NCI-H1092 treated with DMSO at 0.1 percent for 48 hours (cell line): ENCODE measurements at regions not wholly inside any gene's neighbourhood (a gene's known extent, or its start where the extent isn't known, plus 50 kb on each side); places are given as distances from the start of the nearest gene placed in this dataset.
"Not testable (repeated sequence)": the region's sequence is repeated elsewhere in the genome, so short reads cannot be mapped to it uniquely, and the experiment has no call there.

Experiments used
- DNase-seq: peaks from one replicate; lab custom pipeline; 2025; lab: John Stamatoyannopoulos, UW

DNA sequence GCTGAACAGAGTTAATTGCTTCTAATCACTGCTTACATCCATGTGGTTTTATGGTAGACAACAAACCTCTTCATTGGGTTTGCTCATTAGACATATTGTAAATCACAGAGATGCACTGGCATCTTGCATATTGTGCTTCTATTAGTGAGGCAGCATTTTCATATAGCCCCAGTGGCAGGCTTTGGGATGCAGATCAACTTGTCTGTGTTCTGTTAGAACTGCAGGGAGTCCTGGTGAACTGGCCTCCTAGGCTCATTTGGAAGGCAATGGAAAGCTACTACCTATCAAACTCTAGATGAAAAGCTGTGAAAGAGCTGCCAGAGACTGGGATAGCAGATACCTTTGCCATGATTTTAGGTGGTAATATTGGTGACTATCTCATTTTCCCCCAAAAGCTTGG is 108.8 kb downstream of the NAA11 start:
- no peak for DNase-seq

DNA sequence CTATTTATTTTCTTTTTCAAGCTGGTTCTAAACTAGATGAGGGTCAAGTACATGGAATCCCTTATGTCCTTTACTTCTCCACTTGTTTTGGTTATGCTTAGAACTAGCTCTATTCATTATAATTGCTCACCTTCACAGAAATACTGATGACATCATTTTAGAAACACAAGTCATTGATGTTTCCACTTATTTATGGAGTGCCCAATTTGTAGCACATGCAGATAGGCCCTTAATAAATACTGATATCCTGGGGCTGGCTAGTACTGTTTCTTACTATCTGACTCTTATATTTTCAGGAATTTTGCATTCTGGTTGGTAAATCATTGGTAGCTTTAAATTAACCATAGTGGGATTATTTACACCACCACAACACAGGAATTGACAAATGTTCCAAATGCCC is 112.2 kb downstream of the NAA11 start:
- no peak for DNase-seq

DNA sequence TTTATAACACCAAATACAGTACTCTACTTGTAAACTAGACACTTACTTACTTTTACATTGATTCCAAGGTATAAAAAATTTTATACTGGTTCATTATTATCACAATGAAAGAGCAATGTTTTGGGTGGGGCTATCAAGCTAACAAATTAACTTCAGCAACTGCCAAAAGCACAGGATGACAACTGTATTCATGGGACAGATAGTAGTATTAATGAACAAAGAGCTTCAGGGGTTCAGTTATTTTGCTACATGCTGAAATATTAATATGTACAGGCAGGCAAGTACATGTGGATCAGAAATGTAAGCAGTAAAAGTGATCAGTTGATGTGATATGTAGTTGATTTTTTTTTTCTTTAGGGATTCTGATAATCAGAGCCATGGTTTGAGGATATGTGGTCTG is 112.9 kb downstream of the NAA11 start:
- DNase-seq: no peak

DNA sequence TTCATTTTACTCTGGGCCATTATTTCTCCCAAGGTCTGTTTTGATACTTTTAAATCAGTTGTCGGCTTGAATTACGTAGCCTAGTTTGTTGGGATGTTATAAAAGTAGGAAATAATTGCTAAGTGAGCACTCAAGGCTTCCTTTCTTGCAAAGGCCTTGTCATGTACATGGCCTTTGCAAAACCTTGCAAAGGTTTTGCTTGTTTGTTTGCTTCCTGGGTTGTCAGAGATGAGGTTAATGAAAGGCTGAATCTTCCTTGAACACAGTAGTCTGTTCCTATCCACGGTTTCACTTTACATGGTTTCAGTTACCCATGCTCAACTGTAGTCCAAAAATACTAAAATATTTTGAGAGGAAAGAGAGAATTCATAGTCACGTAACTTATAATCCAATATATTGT is 113.5 kb downstream of the NAA11 start:
- no peak for DNase-seq

DNA sequence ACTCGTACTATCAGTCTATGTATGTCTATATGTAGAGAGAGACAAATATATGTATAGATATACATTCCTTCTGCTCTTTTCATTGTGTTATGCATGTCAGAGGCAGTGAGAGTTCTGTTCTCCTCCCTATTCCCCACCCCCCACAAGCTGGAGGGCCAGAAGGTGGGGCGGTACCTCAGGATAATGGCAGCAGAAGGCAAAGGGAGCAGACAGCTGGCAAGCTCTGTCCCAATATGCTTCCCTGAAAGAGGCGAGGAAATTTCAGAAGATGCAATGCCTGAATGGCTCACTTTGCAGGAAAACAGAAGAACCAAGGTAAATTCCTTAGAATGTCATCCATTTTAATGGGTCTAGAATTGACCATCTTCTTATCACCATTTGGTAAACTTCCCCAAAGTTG is 114.4 kb downstream of the NAA11 start:
- DNase-seq: no peak

DNA sequence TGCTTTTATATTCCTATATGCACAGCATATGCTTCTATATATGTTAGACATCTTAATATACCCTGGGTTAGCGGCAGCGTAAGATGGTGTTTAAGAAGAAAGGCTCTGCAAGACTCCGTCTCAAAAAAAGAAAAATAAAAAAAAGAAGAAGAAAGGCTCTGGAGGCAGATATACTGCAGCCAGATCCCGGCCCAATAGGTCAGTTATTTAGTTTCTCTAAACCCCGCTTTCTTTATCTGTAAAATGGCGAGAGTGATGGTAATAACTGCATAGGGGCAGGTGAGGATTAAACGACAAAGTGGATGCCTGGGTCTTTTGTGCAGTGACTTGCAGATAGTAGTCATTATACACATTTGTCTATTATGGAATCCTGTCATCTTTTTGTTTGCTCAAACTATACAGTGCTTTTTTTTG is 115.2 kb downstream of the NAA11 start:
- no peak for DNase-seq

DNA sequence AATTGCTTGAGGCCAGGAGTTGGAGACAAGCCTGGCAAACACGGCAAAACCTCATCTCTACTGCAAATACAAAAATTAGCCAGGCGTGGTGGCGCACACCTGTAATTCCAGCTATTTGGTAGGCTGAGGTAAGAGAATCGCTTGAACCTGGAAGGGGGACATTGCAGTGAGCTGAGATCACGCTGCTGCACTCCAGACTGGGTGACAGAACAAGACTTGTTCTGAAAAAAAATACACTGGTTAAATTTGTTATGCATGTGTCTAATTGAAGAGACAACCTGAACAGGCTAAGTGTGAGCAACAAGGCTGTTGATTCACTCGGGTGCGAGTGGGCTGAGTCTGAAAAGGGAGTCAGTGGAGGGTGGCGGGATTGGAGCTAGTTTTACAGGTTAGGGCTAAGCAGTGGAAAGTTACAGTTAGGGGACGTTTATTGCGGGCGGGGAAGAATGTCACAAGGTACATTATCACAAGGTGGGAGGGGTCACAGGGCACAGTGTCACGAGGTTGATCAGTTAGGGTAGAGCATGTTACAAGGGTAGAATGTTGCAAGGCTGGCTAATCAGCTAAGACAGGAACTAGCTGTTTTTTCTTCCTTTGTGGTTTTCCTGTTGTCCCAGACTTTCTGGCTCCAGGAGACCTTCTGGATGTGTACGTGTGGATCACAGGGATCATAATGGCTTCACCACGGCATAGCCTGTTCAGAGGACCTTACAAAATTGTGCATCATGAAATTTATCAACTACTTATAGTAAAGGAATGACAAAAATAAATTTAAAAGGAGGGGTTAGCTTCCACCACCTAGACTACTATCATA is 115.8 kb downstream of the NAA11 start:
- DNase-seq: no peak

DNA sequence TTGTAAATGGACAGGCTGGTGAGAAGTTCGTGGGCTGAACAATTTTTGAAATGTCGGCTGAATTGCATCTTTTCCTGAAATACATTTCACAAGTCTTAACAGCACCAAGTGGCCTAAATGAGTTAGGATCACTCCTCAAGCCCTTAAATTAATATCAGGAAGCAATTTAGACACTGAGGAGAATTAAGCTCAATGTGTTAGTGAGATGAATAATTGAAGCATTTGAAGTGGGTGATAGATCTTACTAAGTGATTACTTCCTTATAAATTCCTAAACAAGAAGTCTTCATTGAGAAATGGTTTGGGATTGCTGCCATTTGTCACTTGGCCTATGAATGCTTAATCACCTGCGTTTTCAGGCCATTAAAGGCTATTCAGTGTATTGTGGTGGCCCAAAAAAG is 116.8 kb downstream of the NAA11 start:
- DNase-seq: no peak

DNA sequence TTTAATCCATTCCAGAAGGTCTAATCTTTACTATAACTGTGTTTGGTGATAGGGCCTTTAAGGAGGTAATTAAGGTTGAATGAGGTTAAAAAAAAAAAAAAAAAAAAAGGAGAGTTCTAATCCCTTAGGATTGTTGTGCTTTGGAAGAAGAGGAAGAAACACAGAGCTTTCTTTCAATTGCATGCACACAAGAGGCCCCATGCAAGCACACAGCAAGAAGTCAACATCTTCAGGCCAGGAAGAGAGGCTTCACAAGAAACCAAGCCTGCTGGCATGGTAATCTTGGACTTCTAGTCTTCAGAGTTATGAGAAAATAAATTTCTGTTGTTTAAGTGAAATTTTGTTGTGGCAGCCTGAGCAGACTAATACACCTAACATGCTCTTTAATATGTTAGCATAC is 118.6 kb downstream of the NAA11 start:
- DNase-seq: no peak

DNA sequence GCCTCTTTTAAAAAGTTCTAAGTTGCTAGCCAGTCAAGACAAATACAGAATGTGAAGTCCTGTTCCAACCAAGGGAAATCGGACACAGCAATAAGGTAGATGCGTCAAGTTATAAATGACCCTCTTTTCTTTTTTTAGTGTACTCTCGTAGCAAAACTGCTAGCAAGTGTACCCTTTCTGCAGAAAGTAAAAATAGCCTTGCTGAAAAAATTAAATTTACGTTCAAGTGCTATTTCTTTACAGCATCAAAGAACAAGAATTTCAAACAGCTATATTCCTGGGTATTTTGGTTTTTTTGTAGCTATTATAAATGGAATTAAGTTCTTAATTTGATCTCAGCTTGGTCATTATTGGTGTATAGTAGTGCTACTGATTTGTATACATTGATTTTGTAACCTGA is 119.2 kb downstream of the NAA11 start:
- DNase-seq: no peak

DNA sequence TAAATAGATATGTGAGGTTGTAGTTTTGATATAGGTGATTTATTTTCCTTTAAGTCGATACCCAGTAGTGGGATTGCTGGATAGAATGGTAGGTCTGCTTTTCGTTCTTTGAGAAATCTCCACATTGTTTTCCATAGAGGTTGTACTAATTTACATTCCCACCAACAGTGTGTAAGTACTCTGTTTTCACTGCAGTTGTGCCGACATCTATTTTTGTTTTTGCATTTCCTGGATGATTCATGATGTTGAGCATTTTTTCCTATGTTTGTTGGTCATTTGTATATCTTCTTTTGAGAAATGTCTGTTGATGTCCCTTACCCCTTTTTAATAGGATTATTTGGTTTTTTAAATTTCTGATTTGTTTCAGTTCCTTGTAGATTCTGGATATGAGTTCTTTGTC is 120.7 kb downstream of the NAA11 start:
- DNase-seq: no peak

DNA sequence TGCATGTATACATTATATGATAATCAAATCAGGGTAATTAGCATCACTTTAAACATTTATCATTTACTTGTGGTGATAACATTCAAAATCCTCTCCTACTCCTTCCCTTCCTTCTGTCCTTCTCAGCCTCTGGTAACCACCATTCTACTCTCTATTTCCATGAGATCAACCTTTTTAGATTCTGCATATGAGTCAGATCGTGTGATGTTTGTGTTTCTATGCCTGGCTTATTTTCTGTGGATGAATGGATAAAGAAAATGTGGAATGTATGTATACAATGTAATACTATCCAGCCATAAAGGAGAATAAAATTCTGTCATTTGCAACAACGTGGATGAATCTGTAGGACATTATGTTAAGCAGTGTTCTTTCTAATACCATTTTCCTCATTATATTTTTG is 123.9 kb downstream of the NAA11 start:
- DNase-seq: no peak

DNA sequence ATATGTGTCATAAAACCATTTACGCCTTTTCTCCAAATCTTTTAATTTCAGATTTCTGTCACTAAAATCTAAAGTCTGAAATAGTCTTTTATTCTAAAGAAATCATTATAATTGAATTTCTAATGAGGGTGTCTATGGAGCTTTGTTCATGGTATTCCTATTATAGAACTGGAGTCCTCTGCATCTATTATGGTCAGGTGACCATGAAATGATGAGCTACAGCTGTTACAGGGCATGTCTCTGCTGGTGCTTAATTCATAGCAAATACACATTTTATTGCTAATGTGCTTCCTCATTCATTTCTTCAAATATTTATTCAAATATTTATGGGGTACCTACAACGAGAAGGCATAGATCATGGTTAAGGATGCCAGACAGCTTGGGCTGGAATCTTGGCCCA is 126.1 kb downstream of the NAA11 start:
- DNase-seq: peak; percentile 62

DNA sequence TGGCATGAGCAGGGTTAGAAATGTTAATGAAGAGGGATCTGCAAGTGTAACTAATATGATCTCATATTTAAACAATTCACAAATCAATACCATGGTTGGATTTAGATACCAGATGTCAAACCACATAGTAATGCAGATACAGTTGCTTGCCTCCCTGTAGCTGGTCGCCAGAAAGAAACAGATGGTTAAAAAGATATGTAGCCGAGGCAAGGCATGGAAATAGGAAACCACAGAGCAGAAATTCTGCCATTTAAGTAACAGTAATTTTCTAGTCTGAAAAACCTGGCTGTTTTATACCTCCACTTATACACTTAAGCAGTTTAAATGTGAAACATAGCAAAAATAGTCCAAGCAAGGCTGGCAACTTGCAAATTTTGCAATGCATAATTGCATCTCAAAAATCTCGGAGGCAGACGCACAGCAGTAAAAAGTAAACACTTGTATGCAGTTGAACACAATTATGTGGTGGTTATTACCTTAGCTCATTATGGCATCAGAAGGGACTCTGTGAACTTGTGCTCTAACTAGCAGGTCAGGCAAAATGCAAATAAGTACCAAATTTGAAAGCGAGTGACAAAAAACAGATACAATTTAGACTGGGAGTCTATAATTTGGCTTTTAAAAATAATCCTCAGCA is 126.8 kb downstream of the NAA11 start:
- peak; percentile 91 for DNase-seq

DNA sequence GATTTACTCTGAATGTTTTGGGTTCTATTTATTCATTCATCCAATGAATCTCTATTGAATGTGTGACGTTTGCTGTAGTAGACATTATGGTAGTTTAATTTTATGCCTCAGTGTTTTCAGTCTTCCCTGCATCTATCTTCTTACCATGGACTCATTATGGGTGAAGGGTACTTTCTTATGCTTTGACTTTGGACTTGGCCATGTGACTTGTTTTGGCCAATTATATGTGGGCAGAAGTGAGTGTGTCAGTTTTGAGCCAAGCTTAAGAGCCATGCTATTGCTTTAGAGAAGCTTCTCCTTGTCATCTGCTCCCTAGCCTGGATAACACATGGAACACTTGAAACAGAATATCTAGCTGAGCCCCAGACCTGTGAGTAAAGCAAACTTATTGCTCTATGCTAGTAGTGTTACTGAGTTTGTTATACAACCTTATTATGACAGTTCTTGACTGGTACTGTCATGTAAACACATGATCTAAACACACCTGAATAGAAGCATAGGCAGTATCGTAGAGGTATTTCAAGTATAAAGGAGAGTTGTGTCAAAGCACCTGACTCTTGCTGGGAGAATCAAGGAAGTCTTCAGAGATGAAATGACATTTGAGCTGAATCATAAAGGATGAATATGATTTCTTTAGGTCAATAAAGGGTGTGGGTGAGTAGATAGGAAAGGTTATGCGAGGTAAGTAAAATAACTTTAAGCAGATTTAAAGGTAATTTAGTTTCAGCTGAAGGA is 128.4 kb downstream of the NAA11 start:
- DNase-seq: no peak

DNA sequence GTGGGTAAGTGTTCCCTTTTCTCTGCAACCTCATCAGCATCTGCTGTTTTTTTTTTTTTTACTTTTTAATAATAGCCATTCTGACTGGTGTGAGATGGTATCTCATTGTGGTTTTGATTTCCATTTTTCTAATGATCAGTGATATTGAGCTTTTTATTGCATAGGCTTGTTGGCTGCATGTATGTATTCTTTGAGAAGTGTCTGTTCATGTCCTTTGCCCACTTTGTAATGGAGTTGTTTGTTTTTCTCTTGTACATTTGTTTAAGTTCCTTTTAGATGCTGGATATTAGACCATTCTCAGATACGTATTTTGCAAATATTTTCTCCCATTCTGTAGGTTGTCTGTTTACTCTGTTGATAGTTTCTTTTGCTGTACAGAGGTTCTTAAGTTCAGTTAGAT is 134.6 kb downstream of the NAA11 start:
- not testable (repeated sequence) for DNase-seq

DNA sequence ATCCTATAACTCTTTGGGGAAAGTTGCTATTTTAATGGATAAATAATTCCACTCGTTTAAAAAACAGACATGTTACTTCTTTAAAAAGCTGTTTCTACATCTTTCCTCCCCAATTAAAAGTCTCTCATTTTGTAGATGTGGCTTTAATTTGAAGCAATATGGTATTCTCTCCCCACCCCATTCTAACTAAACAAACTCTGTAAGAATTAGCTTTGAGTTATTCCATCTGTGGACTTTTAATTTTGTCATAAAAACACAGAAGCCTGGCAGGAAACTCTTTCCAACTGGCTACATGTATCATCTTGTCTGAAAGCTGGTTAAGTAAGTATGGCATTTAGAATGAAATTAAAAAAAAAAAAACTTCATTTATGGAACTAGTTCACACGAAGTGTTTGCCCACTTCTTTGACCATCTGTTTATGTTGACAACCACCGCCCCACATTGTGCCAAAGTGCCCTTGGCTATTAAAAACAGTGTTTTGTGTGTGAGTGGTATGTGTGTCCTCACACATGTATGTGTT is 140.3 kb downstream of the NAA11 start:
- DNase-seq: no peak

DNA sequence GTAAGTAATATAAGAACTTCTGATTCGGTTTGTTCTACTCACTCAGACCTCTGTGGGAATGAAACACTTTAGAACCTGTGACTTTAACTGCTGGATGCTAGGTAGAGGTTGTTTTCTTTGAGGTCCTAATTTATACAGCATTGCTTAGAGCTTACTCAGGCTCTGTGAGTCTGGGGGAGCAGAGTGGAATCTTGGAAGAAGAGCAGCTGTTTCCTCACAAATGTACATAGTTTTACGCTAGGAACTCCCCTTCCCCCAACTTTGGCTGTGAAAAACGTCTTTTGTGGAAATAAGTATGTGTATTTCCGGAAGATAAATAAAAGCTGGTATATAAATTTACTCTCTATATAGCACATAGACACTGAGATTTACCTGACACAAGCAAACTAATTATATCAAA is 141.4 kb downstream of the NAA11 start:
- DNase-seq: no peak

DNA sequence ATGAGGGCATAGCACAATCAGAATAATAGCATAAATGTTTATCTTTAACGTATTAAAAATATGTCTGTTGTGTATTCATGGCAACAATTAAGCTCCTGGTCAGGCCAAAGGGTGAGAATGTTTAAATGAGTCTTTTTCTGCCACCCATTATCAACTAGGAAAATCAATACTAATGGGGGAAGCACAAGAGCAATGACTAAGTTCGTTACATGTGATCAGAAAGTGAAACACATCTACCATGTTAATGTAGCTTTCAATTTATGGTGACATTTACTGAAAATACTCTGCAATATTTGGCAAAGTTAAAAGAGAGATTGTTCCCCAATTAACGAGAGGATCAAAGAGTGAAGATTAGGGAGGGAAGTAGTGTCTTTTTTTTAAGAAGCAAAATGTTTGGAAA is 143.7 kb downstream of the NAA11 start:
- DNase-seq: no peak

DNA sequence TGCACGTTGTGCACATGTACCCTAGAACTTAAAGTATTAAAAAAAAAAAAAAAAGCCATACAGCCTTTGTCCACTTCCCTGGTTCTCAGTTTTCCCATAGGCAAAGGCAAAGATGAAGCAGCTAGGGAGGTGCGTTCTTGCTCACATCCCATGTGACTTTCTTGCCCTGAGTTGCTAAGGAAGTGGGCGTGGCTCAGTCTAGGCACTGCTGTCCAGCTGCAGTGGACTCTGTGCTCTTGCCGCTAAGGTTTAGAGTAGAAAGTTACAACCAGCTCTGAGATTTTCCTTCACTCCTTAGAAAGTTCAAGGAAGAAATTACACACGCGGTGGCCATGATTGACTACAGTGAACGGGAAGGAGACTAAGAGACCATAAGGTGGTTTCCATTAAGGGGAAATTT is 144.7 kb downstream of the NAA11 start:
- no peak for DNase-seq

DNA sequence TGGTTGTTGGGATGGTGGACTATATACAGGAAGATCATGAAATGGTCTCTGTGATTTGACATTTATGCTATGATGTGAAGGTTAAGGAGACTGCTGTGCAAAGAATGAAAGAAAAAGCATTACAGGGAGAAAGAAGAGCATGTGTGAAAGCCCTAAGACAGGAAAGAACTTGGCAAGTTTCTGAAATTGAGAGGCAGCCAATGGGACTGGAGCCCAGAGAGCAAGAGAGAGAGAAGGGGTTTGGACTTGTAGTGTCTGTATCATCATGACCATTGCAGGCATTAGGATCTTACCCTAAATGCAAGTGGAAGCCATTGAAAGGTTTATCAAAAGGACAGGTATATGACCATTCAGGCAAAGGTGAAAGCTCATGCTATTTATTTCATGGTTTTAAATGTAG is 147.1 kb downstream of the NAA11 start:
- no peak for DNase-seq

DNA sequence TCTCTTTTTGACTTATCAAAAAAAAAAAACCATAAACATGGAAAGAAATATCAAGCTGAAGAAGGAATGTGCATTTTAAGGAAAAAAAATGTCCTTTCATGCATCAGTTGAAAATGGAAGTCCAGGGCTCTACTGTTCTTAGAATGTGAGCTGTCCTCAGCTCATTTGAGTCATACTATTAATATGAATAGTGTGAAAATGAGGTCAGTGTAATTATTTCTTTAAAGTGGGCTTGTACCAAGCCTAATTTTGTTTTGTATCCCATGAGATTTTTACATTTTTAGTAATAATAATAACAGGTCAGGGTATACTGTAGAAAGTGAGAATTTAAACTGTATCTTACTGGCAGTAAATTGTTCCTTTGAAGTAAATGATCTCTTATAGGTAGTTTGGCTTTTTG is 148.5 kb downstream of the NAA11 start:
- no peak for DNase-seq

DNA sequence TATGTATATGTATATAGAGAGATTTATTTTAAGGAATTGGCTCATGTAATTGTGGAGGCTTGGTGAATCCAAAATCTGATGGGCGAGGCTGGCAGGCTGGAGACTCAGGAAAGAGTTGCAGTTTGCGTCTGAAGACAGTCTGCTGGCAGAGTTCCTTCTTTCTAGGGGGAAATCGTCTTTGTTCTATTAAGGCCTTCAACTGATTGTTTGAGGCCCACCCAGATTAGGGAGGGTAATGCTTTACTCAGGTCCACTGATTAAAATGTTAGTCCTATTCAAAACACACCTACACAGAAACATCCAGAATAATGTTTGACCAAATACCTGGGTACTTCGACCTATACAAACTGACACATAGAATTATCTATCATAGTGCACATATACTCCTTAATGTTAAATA is 149.5 kb downstream of the NAA11 start:
- no peak for DNase-seq
